Pons (tissue), 1 donor: ENCODE measurements at regions not wholly inside any gene's neighbourhood (a gene's known extent, or its start where the extent isn't known, plus 50 kb on each side); places are given as distances from the start of the nearest gene placed in this dataset.
"Not testable (repeated sequence)": the region's sequence is repeated elsewhere in the genome, so short reads cannot be mapped to it uniquely, and the experiment has no call there.

Experiments used
- DNase-seq: peaks from one replicate; pipeline ENCODE4 v3.0.0-alpha.2; 2016; ENCODE audit warnings: low spot score

DNA sequence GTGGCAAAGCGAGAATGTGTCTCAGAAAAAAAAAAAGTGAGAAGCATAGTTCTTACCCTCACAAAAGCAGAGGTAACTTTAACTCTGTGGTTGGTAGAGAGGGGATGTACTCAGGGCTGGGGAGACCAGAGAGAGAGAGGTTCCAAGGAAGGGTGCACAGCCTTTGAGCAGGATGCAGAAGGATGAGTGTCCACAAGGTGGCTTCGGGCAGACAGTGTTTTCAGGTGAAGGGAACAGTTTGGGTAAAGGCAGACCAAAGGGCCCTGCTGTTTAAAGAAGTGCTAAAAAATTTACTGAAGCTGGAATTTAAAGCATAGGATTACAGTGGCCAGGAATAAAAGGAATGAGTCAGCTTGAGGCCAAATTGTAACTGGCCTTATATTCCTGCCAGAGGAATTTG, 2240.6 kb downstream of the EPHA3 start:
- not testable (repeated sequence) for DNase-seq

DNA sequence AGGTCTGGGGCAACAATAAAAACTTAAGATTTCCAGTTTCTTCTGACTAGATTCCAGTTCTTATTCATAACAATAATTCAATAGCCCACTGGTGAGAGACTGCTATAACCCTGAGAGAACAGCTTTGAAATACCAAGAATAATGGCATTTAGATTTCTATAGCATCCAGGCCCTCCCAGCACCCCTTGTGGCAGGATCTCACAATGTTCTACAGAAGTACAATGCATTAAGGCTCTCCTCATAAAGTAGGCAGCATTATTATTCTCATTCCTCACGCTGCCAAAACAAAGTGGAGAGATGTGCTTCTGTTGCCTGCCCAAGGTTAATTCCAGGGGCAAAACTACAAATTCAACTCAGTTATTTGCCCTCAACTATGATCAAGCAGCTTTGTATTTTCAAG, 2241.7 kb downstream of the EPHA3 start:
- DNase-seq = not testable (repeated sequence)

DNA sequence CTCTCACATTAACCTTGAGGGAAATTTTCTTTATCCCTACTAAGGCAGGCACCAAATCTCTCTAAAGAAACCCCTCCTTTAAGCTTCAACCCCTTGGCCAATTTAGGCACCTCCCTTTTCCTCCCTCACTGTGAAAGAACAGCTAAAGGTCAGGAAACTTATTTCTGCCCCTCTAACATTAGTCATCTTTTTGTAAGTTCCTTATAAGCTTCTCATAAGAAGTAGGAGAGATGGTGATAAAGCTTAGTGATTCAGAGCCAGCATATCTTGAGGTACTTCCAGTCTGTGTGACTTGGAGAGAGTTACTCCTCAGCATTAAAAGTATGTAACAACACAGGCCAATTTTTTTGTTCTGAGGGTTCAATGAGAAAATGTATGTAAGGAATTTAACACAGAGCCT, 2244.7 kb downstream of the EPHA3 start:
- not testable (repeated sequence) for DNase-seq

DNA sequence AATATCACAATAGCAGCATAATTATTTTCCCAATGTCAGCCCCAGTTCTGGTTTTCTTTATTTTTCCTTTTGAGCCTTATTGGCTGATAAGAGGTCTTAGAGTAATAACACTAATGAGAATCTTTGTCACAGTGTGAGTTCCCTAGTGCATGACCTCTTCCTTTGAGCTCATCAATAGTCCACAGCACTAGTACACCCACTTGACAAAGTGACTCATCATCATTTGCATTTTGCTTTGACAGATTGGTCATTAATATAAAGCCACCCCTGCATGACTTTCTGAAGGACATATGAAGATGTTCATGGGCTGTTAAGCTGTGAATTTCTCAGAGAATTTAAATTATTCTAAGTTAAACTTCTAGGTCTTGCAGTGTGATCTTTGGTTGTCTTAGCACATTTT, 2251.9 kb downstream of the EPHA3 start:
- not testable (repeated sequence) for DNase-seq

DNA sequence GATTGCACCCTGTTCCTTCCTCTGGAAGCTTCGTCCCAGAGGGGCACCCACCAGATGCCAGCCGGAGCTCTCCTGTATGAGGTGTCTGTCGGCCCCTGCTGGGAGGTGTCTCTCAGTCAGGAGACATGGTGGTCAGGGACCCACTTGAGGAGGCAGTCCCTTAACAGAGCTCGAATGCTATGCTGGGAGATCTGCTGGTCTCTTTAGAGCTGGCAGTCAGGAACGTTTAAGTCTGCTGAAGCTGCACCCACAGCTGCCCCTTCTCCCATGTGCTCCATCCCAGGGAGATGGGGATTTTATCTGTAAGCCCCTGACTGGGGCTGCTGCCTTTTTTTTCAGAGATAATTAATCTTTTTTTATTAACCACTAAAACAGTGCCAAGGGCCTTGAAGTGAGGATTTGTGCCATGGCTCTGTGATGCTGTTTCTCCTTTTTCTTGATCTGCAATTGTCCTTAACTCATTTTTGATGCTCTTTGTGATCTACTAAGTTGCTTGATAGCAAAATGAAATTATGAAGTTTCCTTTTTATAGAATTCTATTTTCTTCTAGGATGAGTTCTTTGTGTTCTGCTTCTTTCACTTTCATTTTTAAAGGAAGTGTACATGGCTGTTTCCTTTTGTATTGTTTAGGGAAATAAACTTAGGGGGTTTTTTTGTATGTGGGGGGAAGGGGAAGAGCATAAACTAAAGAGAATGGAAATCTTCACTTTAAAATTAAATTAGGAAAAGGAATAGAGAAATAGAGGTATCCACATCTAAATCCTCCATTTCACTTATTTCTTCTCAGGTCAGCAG, 2275.9 kb downstream of the EPHA3 start:
- DNase-seq = not testable (repeated sequence)

DNA sequence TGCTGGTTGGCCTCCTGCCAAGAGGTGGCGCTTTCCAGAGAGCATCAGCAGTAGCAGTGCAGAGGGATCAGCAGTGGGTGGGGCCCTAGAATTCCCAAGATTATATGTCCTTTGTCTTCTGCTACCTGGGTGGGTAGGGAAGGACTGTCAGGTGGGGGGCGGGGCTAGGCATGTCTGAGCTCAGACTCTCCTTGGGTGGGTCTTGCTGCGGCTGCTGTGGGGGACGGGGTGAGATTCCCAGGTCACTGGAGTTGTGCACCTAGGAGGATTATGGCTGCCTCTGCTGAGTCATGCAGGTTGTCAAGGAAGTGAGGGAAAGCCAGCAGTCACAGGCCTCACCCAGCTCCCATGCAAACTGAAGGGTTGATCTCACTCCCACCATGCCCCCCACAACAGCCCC, 2296.5 kb downstream of the EPHA3 start:
- not testable (repeated sequence) for DNase-seq

DNA sequence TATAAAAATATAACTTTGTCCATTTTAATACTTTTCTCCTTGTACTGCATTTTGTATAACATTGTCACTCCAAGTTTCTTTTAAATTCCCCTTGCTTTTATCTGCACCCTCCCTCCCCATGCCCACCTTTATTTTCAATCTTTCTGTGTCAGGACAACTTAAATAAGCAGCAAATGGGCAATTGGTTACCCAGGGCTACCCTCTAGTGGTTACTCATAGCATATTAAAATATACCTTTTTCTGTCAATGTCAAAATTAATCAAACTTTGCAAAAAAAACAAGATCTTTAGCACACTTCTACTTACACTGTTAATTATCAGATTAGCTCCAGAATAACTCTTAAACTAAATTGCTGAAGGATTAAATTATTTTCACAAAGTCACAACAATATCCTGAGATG, 2334.6 kb downstream of the EPHA3 start:
- not testable (repeated sequence) for DNase-seq

DNA sequence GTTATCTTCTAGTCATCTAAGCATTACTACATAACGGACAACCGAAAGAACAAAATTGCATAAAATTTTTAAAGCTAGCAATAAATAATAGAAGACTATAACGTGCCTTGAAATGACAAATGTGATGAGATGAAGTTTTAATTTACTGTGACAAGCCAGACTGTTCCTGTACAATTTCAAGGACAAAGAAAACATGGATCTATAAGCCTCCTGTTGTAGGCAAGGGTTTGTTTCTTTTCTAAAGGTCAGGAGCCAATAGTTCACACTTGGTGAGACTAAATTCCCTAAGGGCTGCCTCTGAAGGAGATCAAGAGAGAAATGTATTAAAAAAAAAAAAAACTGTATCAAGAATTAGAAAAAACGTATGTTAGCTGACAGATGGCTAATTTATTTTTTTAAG, 2335.1 kb downstream of the EPHA3 start:
- not testable (repeated sequence) for DNase-seq

DNA sequence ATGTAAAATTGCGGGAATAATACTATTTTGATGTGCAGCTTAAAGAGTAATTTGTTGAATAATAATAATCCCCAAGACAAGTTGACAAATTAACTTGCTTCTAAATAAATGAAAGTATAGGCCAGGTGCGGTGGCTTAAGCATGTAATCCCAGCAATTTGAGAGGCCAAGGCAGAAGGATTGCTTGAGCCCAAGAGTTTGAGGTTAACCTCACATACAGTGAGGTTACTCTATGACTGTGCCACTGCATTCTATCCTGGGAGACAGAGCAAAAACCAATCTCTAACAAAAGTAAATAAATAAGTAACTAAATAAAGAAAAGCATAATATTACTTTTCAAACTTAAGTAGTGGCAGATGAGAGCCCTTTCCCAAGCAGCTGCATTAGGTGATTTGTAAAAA, 2341.0 kb downstream of the EPHA3 start:
- DNase-seq = not testable (repeated sequence)

DNA sequence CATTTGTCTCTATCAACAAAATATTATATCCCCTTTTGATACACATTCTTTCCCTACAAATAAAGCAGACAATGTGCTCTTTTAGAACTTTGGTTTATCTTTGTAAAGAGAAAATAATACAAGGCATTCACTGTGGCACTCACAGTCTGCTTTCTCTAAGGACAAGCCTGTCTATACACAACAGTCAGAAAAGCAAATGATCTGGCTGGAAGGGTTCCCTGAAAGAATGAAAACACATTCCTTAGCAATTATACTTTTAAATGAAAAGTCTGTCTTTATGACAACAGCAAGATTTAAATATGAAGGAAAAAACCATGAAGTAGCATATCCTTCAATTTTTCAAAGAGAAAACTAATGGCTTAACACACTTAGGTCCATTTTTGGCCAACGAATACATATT, 2359.1 kb downstream of the EPHA3 start:
- DNase-seq = peak; percentile 66

DNA sequence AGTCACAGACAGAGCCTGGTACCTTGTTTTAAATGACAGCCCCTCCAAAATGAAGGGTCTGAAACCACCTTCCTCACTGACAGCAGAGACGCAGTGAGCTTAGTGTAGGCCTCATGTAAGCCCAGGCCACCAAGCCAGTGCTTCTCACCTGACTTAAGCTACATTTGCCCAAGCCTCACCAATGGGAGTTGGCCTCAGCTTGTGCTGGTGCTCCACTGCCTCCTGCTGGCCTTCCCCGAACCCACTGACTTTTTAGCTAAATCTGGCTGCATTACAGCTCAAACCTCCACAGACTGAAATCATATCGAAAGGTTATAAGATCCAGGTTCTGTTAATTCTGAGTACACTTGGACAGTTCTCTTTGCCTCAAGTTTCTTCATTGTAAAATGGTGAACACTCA, 2361.8 kb downstream of the EPHA3 start:
- DNase-seq = not testable (repeated sequence)

DNA sequence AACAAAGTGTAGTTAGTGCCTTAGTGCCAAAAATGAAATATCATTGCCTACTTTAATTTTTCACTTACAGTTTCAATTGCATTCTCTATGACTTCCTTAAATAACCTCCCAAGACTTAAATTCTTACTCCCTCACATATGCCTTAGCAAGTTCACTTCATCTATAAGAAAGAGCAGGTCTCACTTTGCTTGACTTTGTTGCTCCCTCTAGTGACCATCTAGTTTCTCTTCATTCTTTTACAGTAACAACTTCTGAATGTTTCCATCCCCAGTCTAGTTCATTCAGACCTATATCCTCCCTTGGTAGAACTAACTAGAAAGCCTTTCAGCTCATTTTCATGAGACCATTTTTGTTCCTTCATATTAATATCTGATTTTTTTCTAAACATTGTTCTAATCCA, 2377.6 kb downstream of the EPHA3 start:
- DNase-seq = peak; percentile 60

DNA sequence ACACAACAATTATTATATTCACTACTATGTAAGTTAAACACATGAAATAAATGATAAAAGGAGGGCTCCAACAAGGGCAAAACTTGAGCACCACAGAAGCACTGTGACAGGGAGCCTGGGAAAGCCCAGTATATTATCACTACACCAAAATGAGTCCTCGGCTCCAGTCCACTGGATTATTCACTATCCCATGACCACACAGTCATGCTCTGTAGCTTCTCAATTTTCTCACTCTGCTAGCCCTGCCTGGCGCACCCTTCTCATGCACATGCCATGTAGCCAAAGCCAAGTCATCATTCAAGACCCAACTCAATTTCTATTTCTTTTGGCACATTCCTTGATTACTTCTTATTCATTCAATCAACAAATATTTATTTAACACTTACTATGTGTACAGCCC, 2378.5 kb downstream of the EPHA3 start:
- DNase-seq = not testable (repeated sequence)

DNA sequence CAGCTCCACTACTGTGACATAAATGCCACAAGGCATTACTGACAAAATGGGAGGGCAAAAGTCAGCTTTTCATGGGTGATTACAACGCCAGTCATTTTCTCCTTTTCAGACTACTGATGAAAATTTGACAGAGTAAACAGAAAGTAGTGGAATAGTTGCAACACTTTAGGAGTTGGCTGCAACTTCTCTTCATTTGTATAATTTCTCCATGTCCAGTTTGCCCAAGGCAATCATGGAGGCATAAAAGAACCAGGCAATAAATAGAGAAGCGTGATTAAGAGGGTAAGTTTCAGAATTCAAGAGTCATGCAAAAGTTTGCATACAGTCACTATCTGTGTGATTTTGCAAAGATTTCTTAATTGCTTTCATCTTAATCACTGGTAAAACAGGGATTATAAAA, 2390.3 kb downstream of the EPHA3 start:
- not testable (repeated sequence) for DNase-seq

DNA sequence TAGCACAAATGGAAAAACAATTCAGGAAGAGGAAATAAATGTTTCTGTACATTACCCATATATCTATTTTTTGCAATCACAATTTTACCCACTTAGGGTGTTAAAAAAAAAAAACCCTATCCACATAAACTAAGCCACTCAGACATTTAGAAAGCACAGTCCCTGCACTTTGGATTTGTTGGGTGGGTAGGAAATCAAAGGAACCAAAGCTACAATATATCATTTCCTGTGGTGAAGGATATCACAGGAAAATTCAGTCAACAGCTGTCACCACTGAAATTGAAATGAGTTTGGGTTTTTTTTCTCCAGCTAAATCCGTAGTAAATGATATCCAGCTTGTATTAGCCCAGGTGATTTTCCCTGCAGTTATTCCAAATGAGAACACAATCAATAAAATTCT, 2392.4 kb downstream of the EPHA3 start:
- not testable (repeated sequence) for DNase-seq

DNA sequence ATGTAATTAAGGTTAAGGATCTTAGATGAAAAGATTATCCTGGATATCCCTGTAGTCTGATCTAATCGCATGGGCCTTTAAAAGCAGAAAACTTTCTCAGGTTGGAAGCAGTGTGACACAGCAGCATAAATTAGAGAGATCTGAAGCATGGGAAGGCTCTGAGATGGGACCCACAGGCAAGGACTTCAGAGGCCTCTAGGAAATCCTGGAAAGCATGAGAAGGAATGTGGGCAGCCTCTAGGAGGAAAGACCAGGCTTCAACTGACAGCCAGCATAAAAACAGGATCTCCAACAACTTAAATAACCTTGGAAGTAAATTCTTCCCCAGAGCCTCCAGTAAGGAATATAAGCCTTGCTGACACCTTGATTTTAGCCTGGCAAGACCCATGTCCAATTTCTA, 2397.5 kb downstream of the EPHA3 start:
- DNase-seq = not testable (repeated sequence)
